GM13976 (cell line): ENCODE measurements at regions not wholly inside any gene's neighbourhood (a gene's known extent, or its start where the extent isn't known, plus 50 kb on each side); places are given as distances from the start of the nearest gene placed in this dataset.

Experiments used
- DNase-seq: peaks from one replicate; pipeline ENCODE4 v3.0.0; 2012; ENCODE audit warnings: low spot score
- in situ Hi-C: fragments of 300-500 bp; cut with MboI; formaldehyde crosslinking; loops from one replicate; pipeline ENCODE4 v1.12.0; 2022; ENCODE audit warnings: low sequenced_read_pairs, mixed read lengths, inconsistent platforms; ENCODE audit not compliant: unreplicated experiment
- TF ChIP-seq, protein P1 (sequence below): IDR thresholded peaks from 2 replicates; pipeline ENCODE4 v1.5.1; 2012; ENCODE audit warnings: borderline replicate concordance, mild to moderate bottlenecking; ENCODE audit not compliant: insufficient read depth; ENCODE audit errors: extremely low read depth, missing control alignments, control extremely low read depth

DNA sequence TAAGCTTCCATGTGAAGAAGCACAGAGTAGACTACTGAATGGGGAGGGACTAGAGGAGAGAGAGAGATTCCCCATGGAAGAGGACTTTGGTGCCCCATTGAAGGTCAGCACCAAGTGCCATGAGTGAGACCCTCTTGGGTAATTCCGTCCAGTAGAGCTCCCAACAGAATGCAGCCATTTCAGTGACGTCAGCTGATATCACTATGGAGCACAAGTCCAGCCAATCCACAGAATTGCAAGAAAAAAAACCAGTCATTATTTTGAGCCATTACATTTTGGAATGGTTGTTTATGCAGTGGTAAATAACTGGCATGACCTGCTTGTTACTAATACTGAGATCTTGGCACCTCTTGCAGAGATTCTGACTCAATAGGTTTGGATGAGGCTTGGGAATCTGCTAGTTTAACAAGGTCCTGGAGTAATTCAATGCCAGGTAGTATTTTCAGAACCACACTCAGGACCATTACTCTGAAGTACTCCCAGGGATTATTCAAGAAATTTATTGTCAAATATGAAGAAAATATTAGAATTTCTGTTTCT is 52.6 kb upstream of the SP8 start:
- in situ Hi-C loops, result no loop called here
- no peak for DNase-seq
- TF ChIP-seq, protein P1, sequence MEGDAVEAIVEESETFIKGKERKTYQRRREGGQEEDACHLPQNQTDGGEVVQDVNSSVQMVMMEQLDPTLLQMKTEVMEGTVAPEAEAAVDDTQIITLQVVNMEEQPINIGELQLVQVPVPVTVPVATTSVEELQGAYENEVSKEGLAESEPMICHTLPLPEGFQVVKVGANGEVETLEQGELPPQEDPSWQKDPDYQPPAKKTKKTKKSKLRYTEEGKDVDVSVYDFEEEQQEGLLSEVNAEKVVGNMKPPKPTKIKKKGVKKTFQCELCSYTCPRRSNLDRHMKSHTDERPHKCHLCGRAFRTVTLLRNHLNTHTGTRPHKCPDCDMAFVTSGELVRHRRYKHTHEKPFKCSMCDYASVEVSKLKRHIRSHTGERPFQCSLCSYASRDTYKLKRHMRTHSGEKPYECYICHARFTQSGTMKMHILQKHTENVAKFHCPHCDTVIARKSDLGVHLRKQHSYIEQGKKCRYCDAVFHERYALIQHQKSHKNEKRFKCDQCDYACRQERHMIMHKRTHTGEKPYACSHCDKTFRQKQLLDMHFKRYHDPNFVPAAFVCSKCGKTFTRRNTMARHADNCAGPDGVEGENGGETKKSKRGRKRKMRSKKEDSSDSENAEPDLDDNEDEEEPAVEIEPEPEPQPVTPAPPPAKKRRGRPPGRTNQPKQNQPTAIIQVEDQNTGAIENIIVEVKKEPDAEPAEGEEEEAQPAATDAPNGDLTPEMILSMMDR, result no peak

DNA sequence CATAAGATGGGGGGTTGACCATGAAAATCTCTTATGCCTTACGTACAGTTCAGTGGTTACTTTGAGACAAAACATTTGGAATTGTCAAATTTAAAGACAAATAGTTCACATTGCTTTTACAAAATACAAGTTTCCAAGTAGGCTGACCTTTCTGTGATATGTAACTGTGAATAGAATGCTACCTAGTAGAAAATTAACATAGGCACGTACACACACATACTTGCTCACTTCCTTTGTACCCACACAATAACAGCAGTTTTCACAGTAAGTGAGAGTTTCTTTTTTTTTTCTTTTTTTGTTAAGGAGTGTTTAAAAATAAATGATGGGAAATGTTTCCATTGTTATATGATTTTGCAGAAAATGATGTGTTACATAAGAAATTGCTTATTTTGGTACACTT is 53.3 kb upstream of the SP8 start:
- DNase-seq, result no peak
- TF ChIP-seq, protein P1, result no peak
- in situ Hi-C loops, result no loop called here

DNA sequence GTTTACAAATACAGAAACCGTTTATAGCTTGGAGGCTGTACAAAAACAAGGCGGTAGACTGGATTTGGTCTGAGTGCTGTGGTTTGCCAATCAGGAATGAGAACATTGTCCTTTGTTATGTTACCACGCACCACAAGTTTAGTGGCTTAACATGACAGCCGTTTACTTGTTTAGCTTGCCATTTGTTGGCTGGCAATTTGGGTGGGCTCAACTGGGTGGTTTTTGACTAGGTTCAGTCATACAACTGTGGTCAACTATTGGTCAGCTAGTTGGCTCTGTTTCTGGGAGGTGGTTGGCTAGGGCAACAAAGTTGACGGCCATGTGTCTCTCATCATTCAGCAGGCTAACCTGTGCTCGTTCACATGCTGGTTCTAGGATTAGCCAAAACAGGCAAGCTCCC is 60.1 kb upstream of the SP8 start:
- in situ Hi-C loops, result no loop called here
- no peak for DNase-seq
- TF ChIP-seq, protein P1, result no peak

DNA sequence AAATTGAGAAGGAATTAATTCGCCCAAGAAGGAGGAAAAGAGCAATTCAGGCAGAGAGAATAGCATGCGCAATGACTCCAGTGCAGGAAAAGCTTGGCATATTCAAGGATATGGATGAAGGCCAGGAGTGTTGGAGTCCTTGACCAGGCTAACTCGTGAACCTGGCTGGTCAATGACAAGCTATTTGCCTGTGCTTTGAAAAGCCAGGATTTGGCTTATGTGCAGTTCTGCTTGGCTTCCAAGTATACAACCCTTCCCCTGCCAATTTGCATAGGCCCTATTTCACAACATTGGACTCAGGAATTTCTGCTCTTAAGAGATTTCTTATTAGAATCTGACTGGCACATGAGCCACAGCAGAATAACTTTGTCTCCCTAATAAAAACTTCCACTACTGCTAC is 72.3 kb upstream of the SP8 start:
- TF ChIP-seq, protein P1, result no peak
- in situ Hi-C loops, result no loop called here
- no peak for DNase-seq

DNA sequence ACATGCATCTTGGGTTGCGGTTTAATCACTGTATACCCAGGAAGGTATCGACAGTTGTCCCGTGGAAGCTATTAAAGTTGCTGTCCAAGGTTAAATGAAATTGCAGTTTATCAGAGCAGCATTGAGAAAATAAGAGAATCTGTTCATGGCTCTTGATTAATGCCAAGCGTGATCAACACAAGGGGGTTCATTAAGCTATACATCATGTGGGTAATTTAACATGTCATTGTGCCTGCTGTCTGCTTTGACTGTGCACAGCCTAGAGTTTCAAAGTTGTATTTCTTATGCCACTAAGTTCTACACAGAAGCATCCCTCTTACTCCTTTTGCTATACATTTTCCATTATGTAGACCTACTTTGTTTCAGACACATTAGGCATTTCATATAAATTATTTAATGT is 74.8 kb upstream of the SP8 start:
- no peak for DNase-seq
- TF ChIP-seq, protein P1, result no peak
- in situ Hi-C loops, result no loop called here

DNA sequence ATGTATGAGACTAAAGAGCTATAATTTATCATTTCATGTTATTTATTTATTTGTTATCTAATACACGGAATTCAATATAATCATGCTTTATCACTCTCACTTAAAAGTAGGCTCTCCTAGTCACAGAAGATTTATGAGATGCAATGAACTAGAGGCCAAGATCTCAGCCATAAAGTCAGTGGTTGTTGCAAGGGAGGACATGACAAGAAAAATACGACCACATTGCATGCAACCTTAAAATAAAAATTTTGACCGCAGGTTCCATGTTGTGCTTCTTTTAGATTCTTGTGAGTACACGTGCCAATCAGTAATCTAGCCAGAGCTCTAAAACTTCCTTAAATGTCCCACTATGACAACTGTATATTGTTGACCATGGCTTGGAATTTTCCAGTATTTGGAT is 75.9 kb upstream of the SP8 start:
- no peak for DNase-seq
- in situ Hi-C loops, result no loop called here
- TF ChIP-seq, protein P1, result no peak

DNA sequence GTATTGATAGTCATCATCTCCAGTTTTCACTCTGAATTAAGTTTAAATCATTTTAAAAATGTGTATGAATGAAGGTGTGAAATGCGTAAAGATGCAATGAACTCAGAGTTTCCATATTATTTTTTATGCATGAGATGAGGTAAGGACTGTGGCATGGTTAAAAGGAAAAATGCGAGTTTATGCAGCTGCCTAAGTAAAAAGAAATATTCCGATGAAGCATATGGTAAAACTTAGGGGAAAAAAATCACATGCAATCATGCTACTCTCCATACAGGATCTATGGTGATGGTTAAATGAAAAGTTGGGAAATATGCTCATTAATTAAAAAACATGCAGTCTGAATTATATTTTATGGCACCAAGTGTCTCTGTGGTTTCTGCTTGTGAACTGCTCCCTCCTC is 77.5 kb upstream of the SP8 start:
- in situ Hi-C loops, result no loop called here
- TF ChIP-seq, protein P1, result no peak
- DNase-seq, result no peak
